Fibroblast of lung (primary cell): ENCODE measurements at regions not wholly inside any gene's neighbourhood (a gene's known extent, or its start where the extent isn't known, plus 50 kb on each side); places are given as distances from the start of the nearest gene placed in this dataset.

Experiments used
- CTCF ChIP-seq, 2 donors: IDR thresholded peaks in 1 of 2; conservative IDR thresholded peaks in 1 of 2; 1 replicate in 1 of 2; 2 replicates in 1 of 2; pipeline ENCODE4 v1.5.1; 2011 to 2012; ENCODE audit warnings: low read length in 2 of 2, control low read depth in 1 of 2, inconsistent platforms in 1 of 2, low read depth in 1 of 2, mild to moderate bottlenecking in 1 of 2
- EZH2 ChIP-seq: IDR thresholded peaks from 2 replicates; pipeline ENCODE4 v1.5.1; 2012; ENCODE audit warnings: low read length, control low read depth, mild to moderate bottlenecking; ENCODE audit errors: missing control alignments

GRCh38 chr22:49040111-49040510 lies 787.6 kb downstream of the BRD1 start:
- no peak for TF ChIP-seq CTCF (conservative IDR thresholded peaks at IDR 0.05 in 1 of 2, IDR thresholded peaks at IDR 0.05 in 1 of 2; ENCODE audit: low read depth in 1 of 2, low read length in 2 of 2)
- no peak for TF ChIP-seq EZH2
